ENCODE measurements at regions not wholly inside any gene's neighbourhood (a gene's known extent, or its start where the extent isn't known, plus 50 kb on each side); places are given as distances from the start of the nearest gene placed in this dataset.
"Not testable (repeated sequence)": the region's sequence is repeated elsewhere in the genome, so short reads cannot be mapped to it uniquely, and the experiment has no call there.

DNA sequence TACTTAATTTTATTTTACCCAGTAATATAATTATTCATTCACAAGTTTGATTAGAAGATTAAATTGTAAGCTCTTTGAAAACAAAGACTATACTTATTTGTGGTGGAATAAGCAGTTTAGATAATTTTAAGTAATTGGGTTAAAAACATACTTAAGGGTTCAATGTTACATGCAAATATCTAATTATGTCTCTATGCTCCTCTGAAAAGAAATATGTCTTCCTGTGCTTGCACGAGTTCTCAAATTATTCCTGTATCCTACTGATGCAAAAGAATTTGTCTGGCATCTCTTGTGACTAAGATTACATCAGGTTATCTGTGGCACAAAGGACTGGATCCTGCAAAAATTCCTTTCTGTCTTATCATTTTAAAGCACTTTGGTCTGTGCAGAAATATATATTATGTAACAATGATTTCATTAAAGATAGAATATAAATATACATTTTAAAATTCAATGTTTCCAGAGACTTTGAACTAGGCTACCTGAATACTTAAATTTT, 416.7 kb downstream of the COL11A1 start:
- no peak for DNase-seq (ENCODE audit: low read depth)
- TF ChIP-seq, protein P1, sequence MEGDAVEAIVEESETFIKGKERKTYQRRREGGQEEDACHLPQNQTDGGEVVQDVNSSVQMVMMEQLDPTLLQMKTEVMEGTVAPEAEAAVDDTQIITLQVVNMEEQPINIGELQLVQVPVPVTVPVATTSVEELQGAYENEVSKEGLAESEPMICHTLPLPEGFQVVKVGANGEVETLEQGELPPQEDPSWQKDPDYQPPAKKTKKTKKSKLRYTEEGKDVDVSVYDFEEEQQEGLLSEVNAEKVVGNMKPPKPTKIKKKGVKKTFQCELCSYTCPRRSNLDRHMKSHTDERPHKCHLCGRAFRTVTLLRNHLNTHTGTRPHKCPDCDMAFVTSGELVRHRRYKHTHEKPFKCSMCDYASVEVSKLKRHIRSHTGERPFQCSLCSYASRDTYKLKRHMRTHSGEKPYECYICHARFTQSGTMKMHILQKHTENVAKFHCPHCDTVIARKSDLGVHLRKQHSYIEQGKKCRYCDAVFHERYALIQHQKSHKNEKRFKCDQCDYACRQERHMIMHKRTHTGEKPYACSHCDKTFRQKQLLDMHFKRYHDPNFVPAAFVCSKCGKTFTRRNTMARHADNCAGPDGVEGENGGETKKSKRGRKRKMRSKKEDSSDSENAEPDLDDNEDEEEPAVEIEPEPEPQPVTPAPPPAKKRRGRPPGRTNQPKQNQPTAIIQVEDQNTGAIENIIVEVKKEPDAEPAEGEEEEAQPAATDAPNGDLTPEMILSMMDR (conservative IDR thresholded peaks at IDR 0.05; ENCODE audit: low read depth, low read length), result no peak
- H3K4me3 ChIP-seq (ENCODE audit: low read length), result no peak overlapping the region

DNA sequence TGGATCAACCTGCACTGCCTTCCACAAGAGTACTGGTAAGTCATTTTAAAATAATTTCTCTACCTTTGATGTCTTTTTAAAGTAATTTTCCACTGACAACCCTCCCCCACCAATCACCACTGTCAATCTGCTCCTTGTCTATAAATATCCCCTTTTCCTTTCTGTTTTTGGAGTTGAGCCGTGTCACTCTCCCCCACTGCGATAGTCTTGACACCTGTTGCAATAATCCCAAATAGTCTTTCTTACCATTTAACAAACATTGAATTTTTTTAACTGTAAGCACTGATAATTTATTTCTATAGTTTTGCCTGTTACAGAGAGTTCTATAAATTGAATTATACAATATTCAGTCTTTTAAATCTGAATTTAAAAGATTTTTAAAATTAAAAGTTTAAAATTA, 420.9 kb downstream of the COL11A1 start:
- H3K4me3 ChIP-seq (ENCODE audit: low read length), result no peak overlapping the region
- TF ChIP-seq, protein P1 (conservative IDR thresholded peaks at IDR 0.05; ENCODE audit: low read depth, low read length), result no peak
- DNase-seq (ENCODE audit: low read depth), result no peak

DNA sequence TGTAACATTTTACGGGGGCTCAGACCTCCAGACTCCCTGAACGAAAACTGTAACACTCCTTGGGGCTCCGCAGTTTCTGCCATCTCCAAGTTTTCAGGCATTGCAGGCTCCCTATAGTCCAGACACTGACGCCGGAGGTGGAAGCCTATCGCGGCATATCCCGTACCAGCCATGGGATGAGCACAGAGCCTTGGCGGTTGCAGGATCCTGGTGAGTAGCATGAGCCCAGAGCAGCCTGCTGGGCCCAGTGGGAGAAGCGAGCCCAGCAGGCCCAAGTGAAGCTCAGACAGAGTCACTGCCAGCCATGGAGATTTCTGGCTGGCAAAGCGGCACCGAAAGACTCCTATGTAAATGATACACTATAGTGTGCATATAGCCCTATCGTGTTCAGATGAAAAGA, 446.8 kb downstream of the COL11A1 start:
- no peak overlapping the region for H3K4me3 ChIP-seq (ENCODE audit: low read length)
- no peak for DNase-seq (ENCODE audit: low read depth)
- TF ChIP-seq, protein P1 (conservative IDR thresholded peaks at IDR 0.05; ENCODE audit: low read depth, low read length), result no peak

DNA sequence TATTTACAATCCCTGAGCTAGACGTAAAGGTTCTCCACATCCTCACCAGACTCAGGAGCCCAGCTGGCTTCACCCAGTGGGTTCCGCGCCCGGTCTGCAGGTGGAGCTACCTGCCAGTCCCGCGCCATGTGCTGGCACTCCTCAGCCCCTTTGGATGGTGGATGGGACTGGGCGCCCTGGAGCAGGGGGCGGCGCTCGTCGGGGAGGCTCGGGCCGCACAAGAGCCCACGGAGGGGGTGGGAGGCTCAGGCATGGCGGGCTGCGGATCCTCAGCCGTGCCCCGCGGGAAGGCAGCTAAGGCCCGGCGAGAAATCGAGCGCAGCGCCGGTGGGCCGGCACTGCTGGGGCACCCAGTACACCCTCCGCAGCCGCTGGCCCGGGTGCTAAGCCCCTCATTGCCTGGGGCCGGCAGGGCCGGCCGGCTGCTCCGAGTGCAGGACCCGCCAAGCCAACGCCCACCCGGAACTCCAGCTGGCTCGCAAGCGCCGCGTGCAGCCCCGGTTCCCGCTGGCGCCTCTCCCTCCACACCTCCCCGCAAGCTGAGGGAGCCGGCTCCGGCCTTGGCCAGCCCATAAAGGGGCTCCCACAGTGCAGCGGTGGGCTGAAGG, 448.3 kb downstream of the COL11A1 start:
- not testable (repeated sequence) for H3K4me3 ChIP-seq (ENCODE audit: low read length); DNase-seq (ENCODE audit: low read depth)

DNA sequence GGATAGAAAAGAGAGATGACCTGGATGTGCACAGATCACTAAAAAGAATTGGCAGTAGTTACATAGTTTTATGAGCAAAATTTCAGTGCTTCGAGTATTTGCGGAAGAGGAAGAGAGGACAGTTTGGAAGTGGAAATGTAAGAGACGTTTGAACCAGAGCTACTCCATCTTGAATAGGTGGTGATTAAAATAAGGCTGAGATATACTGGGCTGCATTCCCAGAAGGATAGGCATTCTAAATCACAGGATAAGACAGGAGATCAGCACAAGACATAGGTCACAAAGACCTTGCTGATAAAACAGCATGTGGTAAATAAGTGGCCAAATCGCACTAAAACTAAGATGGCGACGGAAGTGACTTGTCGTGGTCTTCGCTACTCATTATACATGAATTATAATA, 453.3 kb downstream of the COL11A1 start:
- DNase-seq (ENCODE audit: low read depth), result no peak
- TF ChIP-seq, protein P1 (conservative IDR thresholded peaks at IDR 0.05; ENCODE audit: low read depth, low read length), result no peak
- no peak overlapping the region for H3K4me3 ChIP-seq (ENCODE audit: low read length)

DNA sequence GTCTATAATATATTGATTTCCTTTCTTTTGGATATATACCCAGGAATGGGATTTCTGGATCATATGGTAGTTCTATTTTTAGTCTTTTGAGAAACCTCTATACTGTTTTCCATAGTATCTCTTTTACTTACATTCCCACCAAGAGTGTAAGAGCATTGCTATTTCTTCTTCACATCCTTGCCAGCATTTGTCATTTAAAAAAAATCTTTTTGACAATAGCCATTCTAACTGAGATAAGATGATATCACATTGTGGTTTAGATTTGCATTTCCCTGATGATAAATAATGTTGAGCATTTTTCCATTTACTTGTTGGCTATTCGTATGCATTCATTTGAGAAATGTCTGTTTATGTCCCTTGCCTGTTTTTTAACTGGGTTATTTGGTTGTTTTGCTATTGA, 467.4 kb downstream of the COL11A1 start:
- TF ChIP-seq, protein P1 (conservative IDR thresholded peaks at IDR 0.05; ENCODE audit: low read depth, low read length), result no peak
- H3K4me3 ChIP-seq (ENCODE audit: low read length), result no peak overlapping the region
- no peak for DNase-seq (ENCODE audit: low read depth)

DNA sequence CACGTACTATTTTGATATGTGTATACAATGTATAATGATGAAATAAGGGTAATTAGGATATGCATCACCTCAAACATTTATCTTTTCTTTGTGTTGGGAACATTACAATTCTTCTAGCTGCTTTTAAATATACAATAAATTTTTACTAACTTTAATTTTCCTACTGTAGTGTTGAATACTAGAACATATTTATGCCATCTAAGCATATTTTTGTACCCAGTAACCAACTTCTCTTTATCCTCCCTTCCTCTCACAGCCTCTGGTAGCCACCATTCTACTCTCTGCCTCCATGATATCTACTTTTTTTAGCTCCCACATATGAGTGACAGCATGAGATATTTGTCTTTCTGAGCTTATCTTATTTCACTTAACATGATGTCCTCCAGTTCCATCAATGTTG, 468.0 kb downstream of the COL11A1 start:
- TF ChIP-seq, protein P1 (conservative IDR thresholded peaks at IDR 0.05; ENCODE audit: low read depth, low read length), result no peak
- H3K4me3 ChIP-seq (ENCODE audit: low read length), result no peak overlapping the region
- no peak for DNase-seq (ENCODE audit: low read depth)

Data from retinal pigment epithelial cell (primary cell).